ENCODE measurements at regions not wholly inside any gene's neighbourhood (a gene's known extent, or its start where the extent isn't known, plus 50 kb on each side); places are given as distances from the start of the nearest gene placed in this dataset.

GRCh38 chr19:32105527-32106310 is 239.7 kb upstream of the ZNF507 start:
- no peak for DNase-seq (ENCODE audit: low read depth)

GRCh38 chr19:32122258-32122657 is 223.2 kb upstream of the ZNF507 start:
- DNase-seq (ENCODE audit: low read depth), result no peak

- DNase-seq (ENCODE audit: low read depth), result no peak
Measured at GRCh38 chr19:32123355-32123940, 222.0 kb upstream of the ZNF507 start.

GRCh38 chr19:32124585-32124984 is 220.8 kb upstream of the ZNF507 start:
- no peak for DNase-seq (ENCODE audit: low read depth)

GRCh38 chr19:32129141-32129540 is 216.3 kb upstream of the ZNF507 start:
- DNase-seq (ENCODE audit: low read depth), result no peak

GRCh38 chr19:32130332-32130731 is 215.1 kb upstream of the ZNF507 start:
- DNase-seq (ENCODE audit: low read depth), result no peak

GRCh38 chr19:32131005-32131404 is 214.4 kb upstream of the ZNF507 start:
- DNase-seq (ENCODE audit: low read depth), result no peak

- no peak for DNase-seq (ENCODE audit: low read depth)
Measured at GRCh38 chr19:32138416-32138815, 207.0 kb upstream of the ZNF507 start.

- DNase-seq (ENCODE audit: low read depth), result no peak
Measured at GRCh38 chr19:32141840-32142511, 203.4 kb upstream of the ZNF507 start.

GRCh38 chr19:32146664-32147063 is 198.7 kb upstream of the ZNF507 start:
- no peak for DNase-seq (ENCODE audit: low read depth)

- no peak for DNase-seq (ENCODE audit: low read depth)
Measured at GRCh38 chr19:32150605-32151004, 194.8 kb upstream of the ZNF507 start.

- no peak for DNase-seq (ENCODE audit: low read depth)
Measured at GRCh38 chr19:32154418-32154817, 191.0 kb upstream of the ZNF507 start.

- DNase-seq (ENCODE audit: low read depth), result no peak
Measured at GRCh38 chr19:32164384-32164992, 180.9 kb upstream of the ZNF507 start.

- DNase-seq (ENCODE audit: low read depth), result no peak
Measured at GRCh38 chr19:32165141-32165540, 180.3 kb upstream of the ZNF507 start.

- no peak for DNase-seq (ENCODE audit: low read depth)
Measured at GRCh38 chr19:32165750-32166149, 179.7 kb upstream of the ZNF507 start.

GRCh38 chr19:32166238-32166637 is 179.2 kb upstream of the ZNF507 start:
- DNase-seq (ENCODE audit: low read depth), result no peak

GRCh38 chr19:32168111-32168510 is 177.3 kb upstream of the ZNF507 start:
- no peak for DNase-seq (ENCODE audit: low read depth)

GRCh38 chr19:32168606-32169005 is 176.8 kb upstream of the ZNF507 start:
- no peak for DNase-seq (ENCODE audit: low read depth)

GRCh38 chr19:32171719-32172151 is 173.7 kb upstream of the ZNF507 start:
- DNase-seq (ENCODE audit: low read depth), result no peak

GRCh38 chr19:32172566-32173160 is 172.7 kb upstream of the ZNF507 start:
- no peak for DNase-seq (ENCODE audit: low read depth)

- DNase-seq (ENCODE audit: low read depth), result no peak
Measured at GRCh38 chr19:32173836-32174235, 171.6 kb upstream of the ZNF507 start.

- DNase-seq (ENCODE audit: low read depth), result no peak
Measured at GRCh38 chr19:32174386-32175113, 170.9 kb upstream of the ZNF507 start.
